Endodermal cell (in vitro differentiated cells): ENCODE measurements at regions not wholly inside any gene's neighbourhood (a gene's known extent, or its start where the extent isn't known, plus 50 kb on each side); places are given as distances from the start of the nearest gene placed in this dataset.

Experiments used
- DNase-seq: peaks from one replicate; pipeline ENCODE4 v3.0.0-alpha.2; 2017
- H3K27ac ChIP-seq: 2 replicates; pipeline ENCODE4 v1.5.1; 2013; ENCODE audit warnings: mild to moderate bottlenecking, low read depth, low read length, moderate library complexity
- H3K27me3 ChIP-seq: 2 replicates; pipeline ENCODE4 v1.6.1; 2013; ENCODE audit warnings: mild to moderate bottlenecking, low read length, moderate library complexity; ENCODE audit not compliant: insufficient read depth, control insufficient read depth, poor library complexity, severe bottlenecking
- H3K36me3 ChIP-seq: 2 replicates; pipeline ENCODE4 v1.7.0; 2013; ENCODE audit warnings: mild to moderate bottlenecking, low read length, moderate library complexity; ENCODE audit not compliant: control insufficient read depth, insufficient read depth
- H3K4me1 ChIP-seq: one replicate; pipeline ENCODE4 v1.7.0; 2013; ENCODE audit warnings: low read length; ENCODE audit not compliant: control insufficient read depth, insufficient read depth
- H3K4me3 ChIP-seq: 2 replicates; pipeline ENCODE4 v1.5.1; 2013; ENCODE audit warnings: mild to moderate bottlenecking, low read length, moderate library complexity
- H3K9ac ChIP-seq: 2 replicates; pipeline ENCODE4 v1.6.1; 2013; ENCODE audit warnings: mild to moderate bottlenecking, low read length, moderate library complexity; ENCODE audit not compliant: poor library complexity, severe bottlenecking; ENCODE audit errors: extremely low read depth
- H3K9me3 ChIP-seq: 2 replicates; pipeline ENCODE4 v1.6.1; 2013; ENCODE audit warnings: mild to moderate bottlenecking, low read length, moderate library complexity; ENCODE audit not compliant: control insufficient read depth
- H3K27ac Mint-ChIP-seq: 2 replicates; pipeline ENCODE4 v1.8.0; 2020; ENCODE audit warnings: mixed read lengths
- H3K27me3 Mint-ChIP-seq: 2 replicates; pipeline ENCODE4 v1.8.0; 2021; ENCODE audit warnings: mild to moderate bottlenecking, mixed read lengths; ENCODE audit not compliant: insufficient read depth
- H3K36me3 Mint-ChIP-seq: 2 replicates; pipeline ENCODE4 v1.8.0; 2020; ENCODE audit warnings: low read depth, mixed read lengths
- H3K4me1 Mint-ChIP-seq: 2 replicates; pipeline ENCODE4 v1.8.0; 2020; ENCODE audit warnings: mixed read lengths
- H3K4me3 Mint-ChIP-seq: 2 replicates; pipeline ENCODE4 v1.8.0; 2020; ENCODE audit warnings: mild to moderate bottlenecking, moderate library complexity, mixed read lengths
- H3K9me3 Mint-ChIP-seq: 2 replicates; pipeline ENCODE4 v1.8.0; 2020; ENCODE audit warnings: mild to moderate bottlenecking, mixed read lengths
- CTCF ChIP-seq: fragments of 200-600 bp; sonication (generic); conservative IDR thresholded peaks from 2 replicates; pipeline ENCODE4 v1.5.0; 2021; ENCODE audit warnings: antibody characterized with exemption, mild to moderate bottlenecking
- WGBS, 2 experiments: methylation state at CpG; one replicate each; pipeline versions ENCODE4 v1.1.5 to v1.1.7; 2013; ENCODE audit warnings: missing lambda C conversion rate in 2 of 2, mixed read lengths in 1 of 2; ENCODE audit not compliant: insufficient coverage in 1 of 2, insufficient read length in 1 of 2; 5-methylcytosine and 5-hydroxymethylcytosine counted together

DNA sequence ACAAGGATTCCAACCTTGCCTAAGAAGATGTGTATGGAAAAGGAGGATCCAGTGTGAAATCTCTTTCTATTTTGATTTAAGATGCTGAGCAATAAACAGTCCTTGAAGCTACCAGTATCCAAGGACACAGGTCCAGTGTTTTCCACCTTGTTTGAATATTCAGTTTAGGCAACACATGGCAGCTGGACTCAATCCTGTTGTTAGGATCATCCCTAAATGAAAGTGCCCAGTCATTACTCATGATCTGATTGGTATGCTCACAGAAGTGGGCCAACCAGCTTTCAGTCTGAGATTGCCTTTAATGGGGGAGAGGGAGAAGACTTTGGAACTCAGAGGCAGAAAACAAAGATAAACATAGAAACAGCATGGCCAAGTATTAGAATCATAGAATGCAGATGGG lies 355.7 kb upstream of the ADAMTSL1 start:
- no peak for TF ChIP-seq CTCF
- H3K4me1 ChIP-seq: no peaks in the 10 kb centered on the region
- no peaks in the 10 kb centered on the region for H3K36me3 ChIP-seq
- no peak overlapping the region for H3K27ac Mint-ChIP-seq
- H3K9ac ChIP-seq: no peak overlapping the region
- H3K9me3 ChIP-seq: no peaks in the 10 kb centered on the region
- H3K4me3 Mint-ChIP-seq: no peak overlapping the region
- H3K27me3 ChIP-seq: no peaks in the 10 kb centered on the region
- H3K27me3 Mint-ChIP-seq: no peaks in the 10 kb centered on the region
- H3K4me3 ChIP-seq: no peak overlapping the region
- DNase-seq: no peak
- H3K36me3 Mint-ChIP-seq: no peaks in the 10 kb centered on the region
- H3K9me3 Mint-ChIP-seq: no peaks in the 10 kb centered on the region
- H3K27ac ChIP-seq: no peak overlapping the region
- no peaks in the 10 kb centered on the region for H3K4me1 Mint-ChIP-seq

- Mint-ChIP-seq H3K36me3 (no peaks in the 10 kb centered on the region), H3K4me1 (no peaks in the 10 kb centered on the region), H3K27me3 (no peaks in the 10 kb centered on the region), H3K27ac (no peak overlapping the region), H3K9me3 (peaks cover 3% of the 10 kb centered on the region), H3K4me3 (no peak overlapping the region)
- Histone ChIP-seq H3K27me3 (no peaks in the 10 kb centered on the region), H3K9me3 (no peaks in the 10 kb centered on the region), H3K36me3 (no peaks in the 10 kb centered on the region), H3K9ac (no peak overlapping the region), H3K4me1 (no peaks in the 10 kb centered on the region), H3K27ac (no peak overlapping the region), H3K4me3 (no peak overlapping the region)
- no peak for DNase-seq
- WGBS, 2 experiments: 80 to 97% methylated on average over 1 of the region's 1 CpG
- TF ChIP-seq CTCF: no peak
Measured at GRCh38 chr9:18122171-18122570, 351.8 kb upstream of the ADAMTSL1 start.

- Mint-ChIP-seq H3K36me3 (no peaks in the 10 kb centered on the region), H3K4me1 (no peaks in the 10 kb centered on the region), H3K27ac (no peak overlapping the region), H3K27me3 (no peaks in the 10 kb centered on the region), H3K9me3 (peaks cover 3% of the 10 kb centered on the region), H3K4me3 (no peak overlapping the region)
- no peaks in the 10 kb centered on the region for H3K27me3 ChIP-seq
- TF ChIP-seq CTCF: no peak
- no peaks in the 10 kb centered on the region for H3K4me1 ChIP-seq
- no peak overlapping the region for H3K9ac ChIP-seq
- H3K9me3 ChIP-seq: no peaks in the 10 kb centered on the region
- no peak for DNase-seq
- no peak overlapping the region for H3K27ac ChIP-seq
- 82% methylated on average over 1 of the region's 1 CpG; no CpG with 5 or more reads in 1 of the 2 experiments for WGBS, 2 experiments
- no peak overlapping the region for H3K4me3 ChIP-seq
- H3K36me3 ChIP-seq: no peaks in the 10 kb centered on the region
Measured at GRCh38 chr9:18124760-18125159, 349.2 kb upstream of the ADAMTSL1 start.
